ENCODE measurements at regions not wholly inside any gene's neighbourhood (a gene's known extent, or its start where the extent isn't known, plus 50 kb on each side); places are given as distances from the start of the nearest gene placed in this dataset.

DNA sequence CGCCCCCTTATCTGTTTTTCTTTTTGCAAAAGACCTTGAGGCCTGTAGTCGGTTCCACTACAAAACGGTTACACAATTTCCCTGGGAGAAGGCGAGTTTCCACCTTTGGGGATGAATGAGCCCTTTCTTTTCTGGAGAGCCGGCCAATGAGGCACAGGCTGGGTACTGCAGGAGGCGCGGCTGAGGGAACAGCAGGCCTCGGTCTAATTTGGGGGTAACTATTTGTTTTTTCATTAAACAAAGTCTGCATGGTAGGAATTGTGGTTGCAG, 129.2 kb downstream of the MYCN start:
- H3K4me1 ChIP-seq, result no peaks in the 10 kb centered on the region
- H3K9me3 ChIP-seq, result peaks cover 0 to under 1% (median 0%) of the 10 kb centered on the region in 4 donors
- no peak overlapping the region for H3K4me3 ChIP-seq
- H3K27me3 ChIP-seq, result no peaks in the 10 kb centered on the region
- H3K36me3 ChIP-seq, result no peaks in the 10 kb centered on the region
- H3K27ac ChIP-seq, result peak overlapping the region in 1 of 4 donors; percentile 8
- intact Hi-C loops (cut with DNase I), result no loop called here
- TF ChIP-seq, protein P1, sequence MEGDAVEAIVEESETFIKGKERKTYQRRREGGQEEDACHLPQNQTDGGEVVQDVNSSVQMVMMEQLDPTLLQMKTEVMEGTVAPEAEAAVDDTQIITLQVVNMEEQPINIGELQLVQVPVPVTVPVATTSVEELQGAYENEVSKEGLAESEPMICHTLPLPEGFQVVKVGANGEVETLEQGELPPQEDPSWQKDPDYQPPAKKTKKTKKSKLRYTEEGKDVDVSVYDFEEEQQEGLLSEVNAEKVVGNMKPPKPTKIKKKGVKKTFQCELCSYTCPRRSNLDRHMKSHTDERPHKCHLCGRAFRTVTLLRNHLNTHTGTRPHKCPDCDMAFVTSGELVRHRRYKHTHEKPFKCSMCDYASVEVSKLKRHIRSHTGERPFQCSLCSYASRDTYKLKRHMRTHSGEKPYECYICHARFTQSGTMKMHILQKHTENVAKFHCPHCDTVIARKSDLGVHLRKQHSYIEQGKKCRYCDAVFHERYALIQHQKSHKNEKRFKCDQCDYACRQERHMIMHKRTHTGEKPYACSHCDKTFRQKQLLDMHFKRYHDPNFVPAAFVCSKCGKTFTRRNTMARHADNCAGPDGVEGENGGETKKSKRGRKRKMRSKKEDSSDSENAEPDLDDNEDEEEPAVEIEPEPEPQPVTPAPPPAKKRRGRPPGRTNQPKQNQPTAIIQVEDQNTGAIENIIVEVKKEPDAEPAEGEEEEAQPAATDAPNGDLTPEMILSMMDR (IDR thresholded peaks at IDR 0.05), result no peak
- TF ChIP-seq EP300 (IDR thresholded peaks at IDR 0.05) (no peak), POLR2AphosphoS5 (IDR thresholded peaks at IDR 0.05) (no peak), POLR2A (IDR thresholded peaks at IDR 0.05) (no peak)
- 24 to 69% methylated on average over 8 of the region's 8 CpGs for WGBS, 2 donors
- DNase-seq, result no peak

DNA sequence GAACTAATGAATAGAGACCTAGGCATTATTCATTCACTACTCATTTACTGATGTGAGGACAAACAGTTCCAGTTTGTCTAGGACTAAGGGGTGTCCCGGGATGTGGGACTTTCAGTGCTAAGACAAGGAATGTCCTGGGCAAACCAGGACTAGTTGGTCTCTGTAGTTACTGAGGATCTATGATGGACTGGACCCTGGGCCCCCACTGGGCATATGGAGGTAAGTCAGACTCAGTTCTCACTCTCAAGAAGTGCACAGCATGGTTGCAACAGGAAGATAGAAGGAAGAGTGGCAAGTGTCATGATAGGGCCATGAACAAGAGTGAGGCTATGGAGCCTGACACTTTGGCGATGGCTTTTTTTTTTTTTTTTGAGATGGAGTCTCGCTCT, 128.2 kb downstream of the MYCN start:
- Histone ChIP-seq H3K4me3 (no peak overlapping the region), H3K4me1 (no peaks in the 10 kb centered on the region), H3K9me3 (peaks cover 0 to 6% (median 0%) of the 10 kb centered on the region in 4 donors), H3K27ac (no peak overlapping the region), H3K36me3 (no peaks in the 10 kb centered on the region), H3K27me3 (no peaks in the 10 kb centered on the region)
- intact Hi-C loops (cut with DNase I), result no loop called here
- 94 to 95% methylated on average over 3 of the region's 3 CpGs for WGBS, 2 donors
- TF ChIP-seq, protein P1 (IDR thresholded peaks at IDR 0.05), result no peak
- no peak for DNase-seq

DNA sequence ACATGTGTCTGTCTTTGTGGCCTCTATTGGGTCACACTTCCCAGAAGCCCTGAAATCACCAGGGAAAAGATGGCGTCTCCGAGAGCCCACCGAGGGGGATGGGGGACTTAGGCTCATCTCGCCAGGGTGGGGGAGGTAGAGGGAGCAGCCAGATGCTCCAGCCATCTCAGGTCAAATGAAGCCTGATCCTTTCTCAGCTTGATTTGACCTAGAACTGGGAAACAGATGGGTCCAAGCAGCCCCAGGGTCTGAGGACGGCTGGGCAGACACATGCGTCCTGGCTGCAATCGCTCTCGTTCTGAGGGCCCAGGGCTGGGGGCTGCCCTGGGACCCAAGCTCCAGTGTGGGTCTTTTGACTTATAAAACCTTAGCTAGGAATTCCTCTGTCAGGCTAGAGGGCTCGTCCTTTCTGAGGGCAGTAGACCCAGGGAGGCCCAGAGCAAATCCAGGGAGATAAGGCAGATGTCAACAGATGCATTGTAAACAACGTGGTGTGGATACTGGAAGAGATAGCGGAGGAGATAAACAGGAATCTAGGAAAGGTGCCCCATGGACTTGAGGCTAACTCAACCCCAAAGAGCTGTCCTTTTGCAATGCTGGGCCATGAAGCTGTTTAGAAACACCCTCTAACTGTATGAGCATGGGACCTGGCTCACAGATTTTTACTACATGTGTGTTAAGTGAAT, 127.7 kb downstream of the MYCN start:
- no peaks in the 10 kb centered on the region for H3K36me3 ChIP-seq
- no peak overlapping the region for H3K27ac ChIP-seq
- no peak overlapping the region for H3K4me3 ChIP-seq
- 86 to 91% methylated on average over 11 of the region's 11 CpGs for WGBS, 2 donors
- H3K9me3 ChIP-seq, result peaks cover 0 to 11% (median 0%) of the 10 kb centered on the region in 4 donors
- no peaks in the 10 kb centered on the region for H3K4me1 ChIP-seq
- no peak for DNase-seq
- no peak for TF ChIP-seq POLR2AphosphoS5 (IDR thresholded peaks at IDR 0.05)
- TF ChIP-seq POLR2A (IDR thresholded peaks at IDR 0.05), result no peak
- TF ChIP-seq, protein P1 (IDR thresholded peaks at IDR 0.05), result no peak
- TF ChIP-seq EP300 (IDR thresholded peaks at IDR 0.05), result no peak
- intact Hi-C loops (cut with DNase I), result no loop called here
- no peaks in the 10 kb centered on the region for H3K27me3 ChIP-seq

DNA sequence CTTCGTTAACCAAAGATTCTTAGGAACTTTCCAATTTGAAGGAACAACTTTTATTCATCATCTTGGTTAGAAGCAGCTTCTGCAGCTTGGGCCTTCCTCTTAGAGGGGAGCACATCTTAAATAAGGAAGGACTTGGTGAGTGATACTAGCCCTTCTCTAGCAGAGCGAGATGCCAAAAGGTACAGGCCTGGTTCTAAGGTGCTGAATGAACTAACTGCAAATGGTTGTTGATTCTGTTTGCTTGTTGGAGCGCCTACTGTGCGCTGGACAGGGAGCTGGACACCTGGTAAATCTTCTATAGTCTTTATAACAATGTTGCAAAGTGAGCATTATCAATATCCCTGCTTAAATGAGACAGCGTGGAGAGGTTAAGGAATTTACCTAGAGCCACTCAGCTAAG, 127.1 kb downstream of the MYCN start:
- Histone ChIP-seq H3K9me3 (peaks cover 0 to 14% (median 0%) of the 10 kb centered on the region in 4 donors), H3K4me3 (no peak overlapping the region), H3K4me1 (no peaks in the 10 kb centered on the region), H3K36me3 (no peaks in the 10 kb centered on the region), H3K27ac (no peak overlapping the region), H3K27me3 (no peaks in the 10 kb centered on the region)
- 77 to 79% methylated on average over 5 of the region's 5 CpGs for WGBS, 2 donors
- intact Hi-C loops (cut with DNase I), result no loop called here
- DNase-seq, result no peak
- no peak for TF ChIP-seq POLR2AphosphoS5 (IDR thresholded peaks at IDR 0.05)
- no peak for TF ChIP-seq POLR2A (IDR thresholded peaks at IDR 0.05)
- TF ChIP-seq EP300 (IDR thresholded peaks at IDR 0.05), result no peak
- TF ChIP-seq, protein P1 (IDR thresholded peaks at IDR 0.05), result no peak

DNA sequence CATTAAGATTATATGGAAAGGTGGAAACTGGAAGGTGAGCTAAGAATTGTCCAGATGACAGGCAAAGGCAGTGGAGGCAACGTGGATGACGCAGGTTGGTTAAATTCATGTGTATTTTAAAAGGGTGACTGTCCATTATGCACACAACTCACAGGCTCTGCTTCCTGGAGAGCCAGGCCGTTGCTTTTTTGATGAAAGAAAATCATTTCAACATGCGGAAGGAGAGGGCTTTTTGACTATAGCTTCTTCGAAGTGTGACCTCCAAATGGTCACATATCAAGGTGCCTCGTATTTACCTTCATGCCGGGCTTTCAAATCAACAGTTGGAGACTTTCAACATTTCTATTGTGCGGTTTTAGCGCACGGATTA, 126.7 kb downstream of the MYCN start:
- WGBS, 2 donors, result 94% methylated on average over 10 of the region's 10 CpGs
- peaks cover 0 to 14% (median 0%) of the 10 kb centered on the region in 4 donors for H3K9me3 ChIP-seq
- no peak overlapping the region for H3K4me3 ChIP-seq
- H3K4me1 ChIP-seq, result no peaks in the 10 kb centered on the region
- intact Hi-C loops (cut with DNase I), result no loop called here
- no peaks in the 10 kb centered on the region for H3K27me3 ChIP-seq
- TF ChIP-seq EP300 (IDR thresholded peaks at IDR 0.05), result no peak
- no peaks in the 10 kb centered on the region for H3K36me3 ChIP-seq
- no peak for DNase-seq
- no peak overlapping the region for H3K27ac ChIP-seq

Data from sigmoid colon (tissue), 6 donors.